ENCODE measurements at regions not wholly inside any gene's neighbourhood (a gene's known extent, or its start where the extent isn't known, plus 50 kb on each side); places are given as distances from the start of the nearest gene placed in this dataset.
"Not testable (repeated sequence)": the region's sequence is repeated elsewhere in the genome, so short reads cannot be mapped to it uniquely, and the experiment has no call there.

- DNase-seq (ENCODE audit: low spot score): no peak
Measured at GRCh38 chr5:34447424-34447823, 208.7 kb upstream of the RAI14 start.

GRCh38 chr5:34449639-34450038, 206.5 kb upstream of the RAI14 start:
- no peak for DNase-seq (ENCODE audit: low spot score)

DNA sequence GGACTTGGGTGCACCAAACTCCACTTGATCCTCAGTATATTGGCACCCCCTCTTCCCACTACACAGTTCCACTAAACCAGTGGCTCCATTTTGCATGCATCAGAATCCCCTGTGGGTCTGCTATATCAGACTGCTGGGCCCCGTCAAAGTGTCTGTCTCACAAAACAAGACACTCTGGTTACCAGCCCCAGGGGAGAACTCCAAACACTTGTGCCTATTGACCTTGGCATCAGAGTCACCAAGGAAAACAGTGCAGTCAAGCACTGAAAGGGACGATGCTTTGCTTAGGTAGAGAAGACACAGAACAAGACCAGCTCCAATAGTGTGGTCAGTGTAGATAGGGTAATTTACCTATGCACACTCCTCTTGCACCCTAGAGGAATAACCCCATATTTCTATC, 205.8 kb upstream of the RAI14 start:
- DNase-seq (ENCODE audit: low spot score): no peak

- no peak for DNase-seq (ENCODE audit: low spot score)
Measured at GRCh38 chr5:34452170-34452828, 203.8 kb upstream of the RAI14 start.

- no peak for DNase-seq (ENCODE audit: low spot score)
Measured at GRCh38 chr5:34455098-34455497, 201.0 kb upstream of the RAI14 start.

- DNase-seq (ENCODE audit: low spot score): no peak
Measured at GRCh38 chr5:34459908-34460307, 196.2 kb upstream of the RAI14 start.

- DNase-seq (ENCODE audit: low spot score): no peak
Measured at GRCh38 chr5:34460496-34460895, 195.6 kb upstream of the RAI14 start.

- no peak for DNase-seq (ENCODE audit: low spot score)
Measured at GRCh38 chr5:34464829-34465228, 191.3 kb upstream of the RAI14 start.

- DNase-seq (ENCODE audit: low spot score): peak; percentile 42
Measured at GRCh38 chr5:34465301-34465700, 190.8 kb upstream of the RAI14 start.

DNA sequence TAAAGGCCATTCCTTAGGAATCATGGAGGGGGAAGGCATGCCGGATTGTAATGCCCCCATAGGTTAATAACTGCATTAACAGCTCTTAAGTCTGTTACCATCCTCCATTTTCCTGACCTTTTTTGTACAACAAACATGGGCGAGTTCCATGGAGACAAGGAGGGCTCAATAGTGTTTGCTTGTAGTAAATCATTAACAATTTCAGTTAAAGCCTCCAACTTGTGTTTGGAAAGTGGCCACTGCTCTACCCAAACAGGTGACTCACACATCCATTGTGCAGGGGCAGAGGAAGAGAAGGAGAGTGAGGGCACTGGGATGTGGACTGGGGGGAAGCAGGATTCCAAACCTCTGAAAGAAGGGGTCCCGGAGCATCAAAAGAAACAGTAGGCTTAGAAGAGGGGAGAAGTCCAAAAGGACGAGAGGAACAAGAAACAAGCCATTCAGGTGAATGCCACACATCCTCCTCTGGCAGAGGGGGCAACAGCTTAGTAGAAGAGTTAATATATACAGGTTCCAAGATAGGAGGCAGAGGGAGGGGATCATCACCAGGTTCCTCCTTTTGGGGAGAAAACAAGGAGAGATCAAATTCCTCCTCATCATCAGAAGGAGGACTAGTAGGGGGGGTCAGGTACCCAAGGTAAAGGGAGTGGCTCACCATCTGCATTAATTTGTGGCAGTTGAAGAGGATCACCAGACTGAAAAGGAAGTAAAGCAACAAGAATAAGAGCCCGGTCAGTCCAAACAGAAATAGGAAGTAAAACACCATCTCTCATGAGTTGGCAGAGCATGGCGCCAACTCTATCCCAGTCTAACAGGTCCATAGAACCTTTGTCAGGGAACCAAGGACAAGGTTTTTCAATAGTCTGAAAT, 189.4 kb upstream of the RAI14 start:
- not testable (repeated sequence) for DNase-seq (ENCODE audit: low spot score)

- no peak for DNase-seq (ENCODE audit: low spot score)
Measured at GRCh38 chr5:34467436-34467835, 188.7 kb upstream of the RAI14 start.

GRCh38 chr5:34467984-34468383, 188.1 kb upstream of the RAI14 start:
- DNase-seq (ENCODE audit: low spot score): not testable (repeated sequence)

DNA sequence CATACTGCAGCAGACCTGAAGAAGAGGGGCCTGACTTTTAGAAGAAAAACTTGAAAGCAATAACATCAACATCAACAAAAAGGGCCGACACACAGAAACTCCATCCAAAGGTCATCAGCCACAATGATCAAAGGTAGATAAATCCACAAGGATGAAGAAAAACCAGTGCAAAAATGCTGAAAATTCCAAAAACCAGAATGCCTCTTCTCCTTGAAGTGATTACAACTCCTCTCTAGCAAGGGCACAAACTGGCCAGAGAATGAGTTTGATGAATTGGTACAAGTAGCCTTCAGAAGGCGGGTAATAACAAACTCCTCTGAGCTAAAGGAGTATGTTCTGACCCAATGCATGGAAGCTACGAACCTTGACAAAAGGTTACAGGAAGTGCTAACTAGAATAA, 186.2 kb upstream of the RAI14 start:
- no peak for DNase-seq (ENCODE audit: low spot score)

GRCh38 chr5:34474573-34475021, 181.5 kb upstream of the RAI14 start:
- DNase-seq (ENCODE audit: low spot score): peak; percentile 45

DNA sequence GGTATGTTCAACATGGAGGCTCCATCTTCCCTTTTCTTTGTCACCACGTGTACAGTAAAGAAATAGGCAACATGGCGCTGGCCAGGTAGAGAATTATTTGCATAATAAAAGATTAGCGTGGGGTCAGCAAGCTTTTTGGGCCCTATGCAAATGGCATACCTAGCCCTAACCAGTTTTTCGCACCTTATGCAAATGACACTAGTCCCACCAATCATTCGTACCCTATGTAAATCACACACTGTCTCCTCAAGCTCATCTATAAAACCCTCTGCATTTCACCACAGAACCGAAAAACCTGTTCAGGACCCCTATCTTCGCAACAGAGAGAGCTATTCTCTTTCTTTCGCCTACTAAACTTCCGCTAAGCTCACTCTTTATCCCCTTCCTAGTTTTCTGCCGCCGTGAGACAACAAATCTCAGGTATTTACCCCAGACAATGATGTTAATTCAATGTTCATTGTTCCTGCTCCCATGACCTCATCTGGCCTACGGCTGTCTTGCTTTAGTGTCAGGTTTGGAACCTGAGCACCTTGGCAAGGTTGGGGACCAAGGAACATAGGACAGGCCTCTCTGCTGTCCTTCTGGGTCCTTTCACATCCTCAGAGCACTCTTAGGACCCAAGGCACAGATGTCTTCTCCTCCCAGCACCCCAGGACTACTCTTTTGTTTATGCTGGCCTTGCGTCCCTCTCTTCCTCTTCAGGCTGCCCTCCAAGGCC, 180.7 kb upstream of the RAI14 start:
- DNase-seq (ENCODE audit: low spot score): no peak

- no peak for DNase-seq (ENCODE audit: low spot score)
Measured at GRCh38 chr5:34476941-34477565, 179.1 kb upstream of the RAI14 start.

DNA sequence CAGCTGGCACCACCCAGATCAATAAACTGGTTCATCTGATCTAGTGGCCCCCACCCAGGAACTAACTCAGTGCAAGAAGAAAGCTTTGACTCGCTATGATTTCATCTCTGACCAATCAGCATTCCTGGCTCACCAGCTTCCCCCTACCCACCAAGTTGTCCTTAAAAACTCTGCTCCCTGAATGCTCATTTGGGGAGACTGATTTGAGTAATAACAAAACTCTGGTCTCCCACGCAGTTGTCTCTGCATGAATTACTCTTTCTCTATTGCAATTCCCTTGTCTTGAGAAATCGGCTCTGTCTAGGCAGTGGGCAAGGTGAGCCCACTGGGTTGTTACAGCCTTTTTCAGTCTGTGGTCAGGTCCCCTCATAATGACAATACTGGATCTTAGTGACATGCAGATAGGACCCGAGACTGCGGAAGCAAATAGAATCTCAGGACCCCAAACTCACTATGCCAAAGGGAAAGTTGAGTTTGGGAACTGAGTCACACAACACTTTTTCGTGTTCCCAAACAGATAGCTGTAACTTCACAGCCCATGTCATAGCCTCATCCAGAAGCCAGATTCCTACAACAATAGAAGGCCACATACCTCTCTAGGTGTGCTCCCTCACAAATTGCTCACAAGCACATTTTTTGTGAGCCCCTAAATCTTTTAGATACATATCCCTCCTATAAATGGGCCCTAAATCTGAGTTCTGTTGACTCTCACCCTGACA, 175.2 kb upstream of the RAI14 start:
- no peak for DNase-seq (ENCODE audit: low spot score)

GRCh38 chr5:34483442-34484033, 172.6 kb upstream of the RAI14 start:
- DNase-seq (ENCODE audit: low spot score): no peak

DNA sequence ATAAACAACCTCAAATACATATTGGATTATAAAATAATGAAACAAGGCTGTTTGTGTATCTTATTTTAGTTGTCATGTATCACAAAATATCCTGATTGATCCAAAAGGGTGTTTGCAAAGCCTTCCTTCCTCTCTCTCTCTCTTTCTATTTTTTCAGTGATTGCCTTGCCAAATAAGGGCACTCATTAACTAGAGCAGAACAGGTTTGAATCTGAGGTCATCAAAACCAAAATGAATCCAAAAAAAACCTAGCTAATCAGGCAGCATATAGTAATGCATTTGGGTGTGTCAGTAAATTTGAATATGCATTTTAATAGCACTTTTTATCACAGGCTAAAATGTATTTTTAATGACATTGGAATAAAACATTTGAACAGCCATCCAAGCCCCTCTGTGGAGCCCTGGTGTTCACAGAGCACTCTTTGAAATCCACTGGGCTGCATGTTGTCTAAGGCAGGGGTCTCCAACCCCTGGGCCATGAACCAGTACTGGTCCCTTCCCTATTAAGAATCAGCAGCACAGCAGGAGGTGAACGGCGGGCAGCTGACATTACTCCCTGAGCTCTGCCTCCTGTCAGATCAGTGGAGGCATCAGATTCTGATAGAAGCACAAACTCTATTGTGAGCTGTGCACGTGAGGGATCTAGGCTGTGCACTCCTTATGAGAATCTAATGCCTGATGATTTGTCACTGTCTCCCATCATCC, 171.8 kb upstream of the RAI14 start:
- no peak for DNase-seq (ENCODE audit: low spot score)

GRCh38 chr5:34485768-34486030, 170.4 kb upstream of the RAI14 start:
- DNase-seq (ENCODE audit: low spot score): no peak
